MM.1S (cell line): ENCODE measurements at regions not wholly inside any gene's neighbourhood (a gene's known extent, or its start where the extent isn't known, plus 50 kb on each side); places are given as distances from the start of the nearest gene placed in this dataset.

Source experiments
- DNase-seq: peaks from one replicate; pipeline ENCODE4 v3.0.0-alpha.2; 2015
- H2AFZ ChIP-seq: fragments of 300-600 bp; sonication (generic); 2 replicates; pipeline ENCODE4 v1.6.0; 2016; ENCODE audit warnings: antibody characterized with exemption, low read length
- H3F3A ChIP-seq: fragments of 300-600 bp; sonication (generic); 2 replicates; pipeline ENCODE4 v1.6.1; 2016; ENCODE audit warnings: mild to moderate bottlenecking, antibody characterized with exemption, low read length, moderate library complexity, mixed read lengths; ENCODE audit not compliant: insufficient read depth
- H3K27ac ChIP-seq: fragments of 300-600 bp; sonication (generic); 2 replicates; pipeline ENCODE4 v1.5.1; 2016; ENCODE audit warnings: mild to moderate bottlenecking, low read length
- H3K27me3 ChIP-seq: fragments of 300-600 bp; sonication (generic); replicated peaks from 2 replicates; pipeline ENCODE4 v1.6.0; 2016; ENCODE audit warnings: low read length; ENCODE audit not compliant: insufficient read depth
- H3K36me3 ChIP-seq: fragments of 300-600 bp; sonication (generic); replicated peaks from 2 replicates; pipeline ENCODE4 v1.6.1; 2016; ENCODE audit warnings: mild to moderate bottlenecking, low read length, mixed read lengths; ENCODE audit not compliant: insufficient read depth
- H3K4me1 ChIP-seq: fragments of 300-600 bp; sonication (generic); 2 replicates; pipeline ENCODE4 v1.6.1; 2016; ENCODE audit warnings: low read length, mixed read lengths
- H3K4me2 ChIP-seq: fragments of 300-600 bp; sonication (generic); 2 replicates; pipeline ENCODE4 v1.6.0; 2016; ENCODE audit warnings: low read depth, low read length
- H3K4me3 ChIP-seq: fragments of 300-600 bp; sonication (generic); 2 replicates; pipeline ENCODE4 v1.5.1; 2016; ENCODE audit warnings: low read length, mixed read lengths
- H3K79me2 ChIP-seq: fragments of 300-600 bp; sonication (generic); 2 replicates; pipeline ENCODE4 v1.6.1; 2016; ENCODE audit warnings: mixed run types, low read length, mixed read lengths
- H3K9ac ChIP-seq: fragments of 300-600 bp; sonication (generic); 2 replicates; pipeline ENCODE4 v1.6.1; 2016; ENCODE audit warnings: low read length, mixed read lengths
- H3K9me2 ChIP-seq: fragments of 300-600 bp; sonication (generic); replicated peaks from 2 replicates; pipeline ENCODE4 v1.6.1; 2016; ENCODE audit warnings: mild to moderate bottlenecking, low read length, mixed read lengths; ENCODE audit not compliant: insufficient read depth
- H3K9me3 ChIP-seq: fragments of 300-600 bp; sonication (generic); replicated peaks from 2 replicates; pipeline ENCODE4 v1.6.1; 2016; ENCODE audit warnings: mild to moderate bottlenecking, low read length, mixed read lengths; ENCODE audit not compliant: insufficient read depth
- H4K20me1 ChIP-seq: fragments of 300-600 bp; sonication (generic); 2 replicates; pipeline ENCODE4 v1.6.1; 2016; ENCODE audit warnings: mild to moderate bottlenecking, low read length, moderate library complexity, mixed read lengths; ENCODE audit not compliant: insufficient read depth
- EZH2 ChIP-seq: fragments of 300-600 bp; sonication (generic); optimal IDR thresholded peaks from 2 replicates; pipeline ENCODE3; 2017; ENCODE audit warnings: low read depth, mild to moderate bottlenecking, antibody characterized with exemption, low read length, mixed read lengths
- EZH2phosphoT487 ChIP-seq: fragments of 300-600 bp; sonication (generic); IDR thresholded peaks from 2 replicates; pipeline ENCODE4 v1.6.1; 2018; ENCODE audit warnings: antibody characterized with exemption, low read length
- TF ChIP-seq, protein P1 (sequence below): fragments of 300-600 bp; sonication (generic); IDR thresholded peaks from 2 replicates; pipeline ENCODE4 v1.5.1; 2016; ENCODE audit warnings: antibody characterized with exemption, low read length, mixed read lengths

GRCh38 chr4:129335818-129336217 is 239.9 kb downstream of the C4orf33 start:
- Histone ChIP-seq H3K79me2 (no peaks in the 10 kb centered on the region), H3K4me3 (no peak overlapping the region), H3K9me2 (no peaks in the 10 kb centered on the region), H3F3A (no peaks in the 10 kb centered on the region), H4K20me1 (no peaks in the 10 kb centered on the region), H3K9me3 (no peaks in the 10 kb centered on the region), H3K4me1 (no peaks in the 10 kb centered on the region), H3K4me2 (no peak overlapping the region), H3K9ac (no peak overlapping the region), H3K27me3 (no peaks in the 10 kb centered on the region), H2AFZ (no peak overlapping the region), H3K27ac (no peak overlapping the region), H3K36me3 (no peaks in the 10 kb centered on the region)
- TF ChIP-seq, protein P1, sequence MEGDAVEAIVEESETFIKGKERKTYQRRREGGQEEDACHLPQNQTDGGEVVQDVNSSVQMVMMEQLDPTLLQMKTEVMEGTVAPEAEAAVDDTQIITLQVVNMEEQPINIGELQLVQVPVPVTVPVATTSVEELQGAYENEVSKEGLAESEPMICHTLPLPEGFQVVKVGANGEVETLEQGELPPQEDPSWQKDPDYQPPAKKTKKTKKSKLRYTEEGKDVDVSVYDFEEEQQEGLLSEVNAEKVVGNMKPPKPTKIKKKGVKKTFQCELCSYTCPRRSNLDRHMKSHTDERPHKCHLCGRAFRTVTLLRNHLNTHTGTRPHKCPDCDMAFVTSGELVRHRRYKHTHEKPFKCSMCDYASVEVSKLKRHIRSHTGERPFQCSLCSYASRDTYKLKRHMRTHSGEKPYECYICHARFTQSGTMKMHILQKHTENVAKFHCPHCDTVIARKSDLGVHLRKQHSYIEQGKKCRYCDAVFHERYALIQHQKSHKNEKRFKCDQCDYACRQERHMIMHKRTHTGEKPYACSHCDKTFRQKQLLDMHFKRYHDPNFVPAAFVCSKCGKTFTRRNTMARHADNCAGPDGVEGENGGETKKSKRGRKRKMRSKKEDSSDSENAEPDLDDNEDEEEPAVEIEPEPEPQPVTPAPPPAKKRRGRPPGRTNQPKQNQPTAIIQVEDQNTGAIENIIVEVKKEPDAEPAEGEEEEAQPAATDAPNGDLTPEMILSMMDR = no peak
- TF ChIP-seq EZH2phosphoT487 = no peak
- TF ChIP-seq EZH2 = no peak
- DNase-seq = no peak

- no peaks in the 10 kb centered on the region for H3K9me3 ChIP-seq
- H3K36me3 ChIP-seq = no peaks in the 10 kb centered on the region
- no peak overlapping the region for H2AFZ ChIP-seq
- H4K20me1 ChIP-seq = no peaks in the 10 kb centered on the region
- H3K9ac ChIP-seq = no peak overlapping the region
- H3K9me2 ChIP-seq = no peaks in the 10 kb centered on the region
- TF ChIP-seq EZH2phosphoT487 (no peak), EZH2 (no peak)
- TF ChIP-seq, protein P1 = no peak
- H3K4me3 ChIP-seq = no peak overlapping the region
- H3K4me1 ChIP-seq = no peaks in the 10 kb centered on the region
- no peaks in the 10 kb centered on the region for H3K79me2 ChIP-seq
- no peak overlapping the region for H3K4me2 ChIP-seq
- H3K27ac ChIP-seq = no peak overlapping the region
- no peak for DNase-seq
- no peaks in the 10 kb centered on the region for H3K27me3 ChIP-seq
- no peaks in the 10 kb centered on the region for H3F3A ChIP-seq
These were observed 240.7 kb downstream of the C4orf33 start for GRCh38 chr4:129336457-129337227.

GRCh38 chr4:129337228-129337620 is 241.3 kb downstream of the C4orf33 start:
- H3K79me2 ChIP-seq = no peaks in the 10 kb centered on the region
- H2AFZ ChIP-seq = no peak overlapping the region
- no peak overlapping the region for H3K4me2 ChIP-seq
- H3F3A ChIP-seq = no peaks in the 10 kb centered on the region
- H3K36me3 ChIP-seq = no peaks in the 10 kb centered on the region
- no peaks in the 10 kb centered on the region for H3K27me3 ChIP-seq
- H3K9ac ChIP-seq = no peak overlapping the region
- H4K20me1 ChIP-seq = no peaks in the 10 kb centered on the region
- H3K4me3 ChIP-seq = no peak overlapping the region
- DNase-seq = no peak
- H3K9me3 ChIP-seq = no peaks in the 10 kb centered on the region
- no peaks in the 10 kb centered on the region for H3K9me2 ChIP-seq
- H3K4me1 ChIP-seq = no peaks in the 10 kb centered on the region
- no peak for TF ChIP-seq EZH2
- TF ChIP-seq, protein P1 = no peak
- TF ChIP-seq EZH2phosphoT487 = no peak
- no peak overlapping the region for H3K27ac ChIP-seq
